NCI-H1105 treated with DMSO at 0.1 percent for 48 hours (cell line): ENCODE measurements at regions not wholly inside any gene's neighbourhood (a gene's known extent, or its start where the extent isn't known, plus 50 kb on each side); places are given as distances from the start of the nearest gene placed in this dataset.
"Not testable (repeated sequence)": the region's sequence is repeated elsewhere in the genome, so short reads cannot be mapped to it uniquely, and the experiment has no call there.

Source experiments
- DNase-seq: peaks from one replicate; lab custom pipeline; 2025; lab: John Stamatoyannopoulos, UW

DNA sequence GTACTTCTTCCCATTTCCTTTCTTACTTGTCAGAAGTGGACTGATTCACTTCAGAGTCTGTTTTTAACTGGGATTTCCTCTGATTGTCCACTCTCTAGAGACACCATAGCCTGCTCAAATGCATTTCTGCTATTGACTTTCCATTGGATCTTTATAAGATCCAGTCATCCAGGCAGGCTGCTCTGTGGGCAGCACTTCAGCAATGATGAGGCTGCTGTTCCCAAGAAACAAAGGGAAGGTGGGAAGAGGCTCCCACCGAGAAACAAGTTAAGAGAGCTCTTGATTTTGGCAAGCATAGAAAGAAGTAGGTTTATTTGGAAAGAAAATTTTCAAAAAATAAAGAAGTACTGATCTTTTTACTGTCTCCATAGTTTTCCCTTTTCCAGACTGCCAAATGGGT, 125.8 kb upstream of the STARD13 start:
- no peak for DNase-seq

GRCh38 chr13:33415822-33416221, 130.3 kb upstream of the STARD13 start:
- no peak for DNase-seq

DNA sequence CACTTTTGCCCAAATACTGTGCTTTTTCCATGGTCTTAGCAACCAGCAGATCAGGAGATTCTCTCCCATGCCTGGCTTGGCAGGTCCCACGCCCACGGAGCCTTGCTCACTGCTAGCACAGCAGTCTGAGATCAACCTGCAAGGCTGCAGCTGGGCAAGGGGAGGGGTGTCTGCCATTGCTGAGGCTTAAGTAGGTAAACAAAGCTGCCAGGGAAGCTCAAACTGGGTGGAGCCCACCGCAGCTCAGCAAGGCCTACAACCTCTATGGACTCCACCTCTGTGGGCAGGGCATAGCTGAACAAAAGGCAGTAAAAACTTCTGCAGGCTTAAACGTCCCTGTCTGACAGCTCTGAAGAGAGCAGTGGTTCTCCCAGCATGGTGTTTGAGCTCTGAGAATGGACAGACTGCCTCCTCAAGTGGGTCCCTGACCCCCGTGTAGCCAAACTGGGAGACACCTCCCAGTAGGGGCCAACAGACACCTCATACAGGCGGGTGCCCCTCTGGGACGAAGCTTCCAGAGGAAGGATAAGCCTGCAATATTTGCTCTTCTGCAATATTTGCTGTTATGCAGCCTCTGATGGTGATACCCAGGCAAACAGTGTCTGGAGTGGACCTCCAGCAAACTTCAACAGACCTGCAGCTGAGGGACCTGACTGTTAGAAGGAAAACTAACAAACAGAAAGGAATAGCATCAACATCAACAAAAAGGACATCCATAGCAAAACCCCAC, 132.8 kb upstream of the STARD13 start:
- not testable (repeated sequence) for DNase-seq

DNA sequence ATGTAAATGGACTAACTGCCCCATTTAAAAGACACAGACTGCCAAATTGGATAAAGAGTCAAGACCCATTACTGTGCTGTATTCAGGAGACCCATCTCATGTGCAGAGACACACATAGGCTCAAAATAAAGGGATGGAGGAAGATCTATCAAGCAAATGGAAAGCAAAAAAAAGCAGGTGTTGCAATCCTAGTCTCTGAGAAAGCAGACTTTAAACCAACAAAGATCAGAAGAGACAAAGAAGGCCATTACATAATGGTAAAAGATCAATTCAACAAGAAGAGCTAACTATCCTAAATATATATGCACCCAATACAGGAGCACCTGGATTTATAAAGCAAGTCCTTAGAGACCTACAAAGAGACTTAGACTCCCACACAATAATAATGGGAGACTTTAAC, 134.6 kb upstream of the STARD13 start:
- DNase-seq = not testable (repeated sequence)

GRCh38 chr13:33426131-33426530, 140.6 kb upstream of the STARD13 start:
- no peak for DNase-seq

DNA sequence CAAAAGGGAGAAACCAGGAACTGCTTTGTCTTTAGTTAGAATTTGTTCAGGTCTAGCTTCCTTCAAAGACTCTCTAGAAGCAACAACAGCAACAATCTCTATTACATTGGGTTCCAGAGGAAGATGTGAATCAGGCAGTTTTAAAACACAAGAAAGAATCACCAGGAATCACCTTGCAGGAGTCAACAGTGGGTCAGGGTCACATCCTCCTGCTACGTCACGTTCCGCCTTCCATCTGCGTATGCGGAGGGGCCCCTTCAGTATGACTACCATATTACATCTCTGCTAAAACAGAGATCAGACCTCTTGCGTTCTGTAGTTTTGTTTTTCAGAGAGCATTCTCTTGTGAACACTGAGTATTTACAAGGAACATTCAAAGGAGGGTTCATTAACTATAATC, 147.8 kb upstream of the STARD13 start:
- DNase-seq = no peak

- no peak for DNase-seq
Observed at GRCh38 chr13:33434676-33435075, 149.1 kb upstream of the STARD13 start.

GRCh38 chr13:33435207-33435606, 149.7 kb upstream of the STARD13 start:
- DNase-seq = no peak

GRCh38 chr13:33438918-33439317, 153.4 kb upstream of the STARD13 start:
- no peak for DNase-seq

DNA sequence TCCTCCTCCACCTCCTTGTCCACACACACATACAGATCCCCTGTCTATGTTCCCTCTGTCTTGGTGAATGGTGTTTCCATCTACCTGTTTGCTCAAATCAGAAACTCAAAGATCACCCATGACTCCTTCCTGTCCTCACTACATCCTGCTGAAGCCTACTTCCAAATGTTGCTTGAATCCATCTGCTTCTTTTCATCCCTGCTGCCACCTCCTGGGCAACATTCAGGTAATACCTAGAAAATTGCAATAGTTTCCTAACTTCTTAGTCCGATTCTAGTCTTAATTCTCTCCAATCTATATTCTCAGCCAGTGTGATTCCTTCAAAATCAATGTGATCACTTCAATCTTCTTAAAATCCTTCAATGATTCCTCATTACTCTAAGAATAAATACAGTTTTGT, 155.5 kb upstream of the STARD13 start:
- no peak for DNase-seq

GRCh38 chr13:33445024-33445423, 159.5 kb upstream of the STARD13 start:
- no peak for DNase-seq

- no peak for DNase-seq
Observed at GRCh38 chr13:33445476-33445875, 159.9 kb upstream of the STARD13 start.

GRCh38 chr13:33446821-33447725, 161.5 kb upstream of the STARD13 start:
- no peak for DNase-seq

DNA sequence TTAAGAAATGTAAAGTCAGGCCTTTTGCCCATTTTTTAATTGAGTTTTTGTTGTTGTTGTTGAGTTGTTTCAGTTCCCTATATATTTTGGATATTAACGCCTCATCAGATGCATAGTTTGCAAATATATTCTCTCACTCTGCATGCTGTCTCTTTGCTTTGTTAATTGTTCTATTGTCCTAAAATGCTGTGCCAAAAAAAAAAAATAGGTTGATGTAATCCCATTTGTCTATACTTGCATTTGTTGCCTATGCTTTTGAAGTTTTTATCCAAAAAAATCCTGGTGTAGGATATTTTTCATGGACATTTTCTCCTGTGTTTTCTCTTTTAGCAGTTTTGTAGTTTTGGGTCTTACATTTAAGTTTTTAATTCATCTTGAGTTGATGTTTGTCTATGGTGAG, 163.3 kb upstream of the STARD13 start:
- DNase-seq = no peak

DNA sequence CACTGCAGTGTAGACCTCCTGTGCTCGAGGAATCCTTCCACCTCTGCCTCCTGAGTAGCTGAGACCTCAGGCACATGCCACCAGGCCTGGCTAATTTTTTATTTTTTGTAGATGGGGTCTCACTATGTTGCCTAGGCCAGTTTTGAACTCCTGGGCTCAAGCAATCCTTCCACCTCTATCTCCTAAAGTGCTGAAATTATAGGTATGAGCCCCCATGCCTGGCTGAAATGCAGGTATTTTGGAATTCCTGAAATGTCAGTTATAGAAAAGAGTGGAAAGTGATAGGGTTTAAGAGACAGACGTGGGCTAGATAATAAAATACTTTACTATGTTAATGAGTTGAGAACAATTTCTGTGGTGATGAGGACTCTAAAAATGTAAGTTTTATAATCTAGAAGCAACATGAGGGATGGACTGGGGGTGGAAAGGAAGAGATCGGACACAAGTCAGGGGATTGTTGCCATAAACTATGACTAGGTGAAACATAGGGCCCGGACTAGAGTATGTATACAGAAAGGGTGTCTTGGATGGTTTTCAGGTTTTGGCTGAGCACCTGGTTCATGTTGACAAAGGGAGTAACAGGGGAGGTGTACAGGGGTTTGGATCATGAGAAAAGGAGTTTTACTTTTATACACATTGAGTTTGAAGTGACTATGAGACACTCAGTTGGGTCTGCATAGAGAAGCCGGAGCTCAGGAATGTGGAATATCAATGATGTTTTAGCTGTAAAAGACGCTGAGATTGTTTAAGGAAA, 165.6 kb upstream of the STARD13 start:
- DNase-seq = no peak

DNA sequence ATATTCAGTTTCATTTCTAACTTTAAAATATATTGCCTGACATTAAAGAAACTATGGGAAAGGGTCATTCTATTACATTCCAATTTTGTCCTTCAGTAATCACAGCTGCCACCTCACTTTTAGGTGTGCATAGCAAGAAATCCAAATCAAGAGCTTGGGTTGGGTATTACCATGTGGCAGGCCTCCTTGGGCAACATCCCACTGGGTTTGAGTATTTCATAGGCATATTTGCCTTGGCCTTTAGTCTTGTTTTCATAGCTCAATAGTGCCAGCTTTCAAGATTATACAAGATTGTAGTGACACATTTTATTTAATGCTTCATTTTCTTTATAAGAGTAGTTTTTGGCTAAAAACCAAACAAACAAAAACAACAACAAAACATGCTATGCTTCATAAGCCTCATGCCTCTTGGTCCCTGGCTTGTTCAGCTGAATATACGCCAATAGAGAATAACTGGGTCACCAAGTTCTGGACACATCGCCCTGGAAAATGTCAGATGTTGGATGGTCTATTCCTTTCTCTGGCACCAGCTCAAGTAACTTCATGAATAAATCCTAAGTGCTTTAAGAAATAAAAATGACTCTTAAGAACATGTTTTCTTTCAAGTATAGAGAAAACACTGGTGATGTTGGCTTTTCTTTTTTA, 167.4 kb upstream of the STARD13 start:
- DNase-seq = no peak

GRCh38 chr13:33453936-33454335, 168.4 kb upstream of the STARD13 start:
- no peak for DNase-seq

DNA sequence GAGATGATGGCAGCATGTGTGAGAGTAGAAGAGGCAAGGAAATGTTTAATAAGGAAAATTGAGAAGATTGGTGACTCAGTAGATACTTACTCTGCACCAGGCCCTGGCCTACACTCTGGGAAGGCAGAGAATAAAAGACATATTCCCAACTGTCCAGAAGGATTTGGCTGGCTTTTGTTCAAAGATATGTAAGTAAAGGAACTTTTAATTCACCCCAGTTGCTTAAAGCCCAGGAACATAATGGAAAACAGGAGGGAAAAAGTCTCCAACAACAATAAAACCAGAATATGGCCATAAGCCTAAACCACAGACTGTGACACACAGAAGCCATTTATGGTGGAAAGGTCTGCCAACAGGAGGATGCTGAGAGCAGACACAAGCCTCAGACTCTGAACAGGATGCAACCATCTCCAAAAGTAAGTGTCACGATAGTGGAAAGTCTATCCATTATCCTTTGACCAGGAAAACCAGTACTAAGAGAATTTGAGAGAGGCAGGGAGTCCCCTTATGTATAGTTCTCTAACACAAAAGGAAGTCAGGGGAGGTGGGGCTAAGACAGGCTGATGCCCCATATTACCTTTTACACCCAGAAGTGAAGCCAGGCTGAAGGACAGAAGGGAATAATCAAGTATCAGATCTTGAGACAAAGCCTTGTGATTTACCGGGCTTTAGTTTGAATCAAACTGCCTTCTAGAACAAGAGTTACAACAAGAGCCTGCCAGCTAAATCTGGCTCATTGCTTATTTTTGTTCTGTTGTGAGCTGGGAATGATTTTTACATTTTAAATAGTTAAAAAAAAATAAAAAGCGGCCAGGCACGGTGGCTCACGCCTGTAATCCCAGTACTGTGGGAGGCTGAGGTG, 169.5 kb upstream of the STARD13 start:
- DNase-seq = no peak

DNA sequence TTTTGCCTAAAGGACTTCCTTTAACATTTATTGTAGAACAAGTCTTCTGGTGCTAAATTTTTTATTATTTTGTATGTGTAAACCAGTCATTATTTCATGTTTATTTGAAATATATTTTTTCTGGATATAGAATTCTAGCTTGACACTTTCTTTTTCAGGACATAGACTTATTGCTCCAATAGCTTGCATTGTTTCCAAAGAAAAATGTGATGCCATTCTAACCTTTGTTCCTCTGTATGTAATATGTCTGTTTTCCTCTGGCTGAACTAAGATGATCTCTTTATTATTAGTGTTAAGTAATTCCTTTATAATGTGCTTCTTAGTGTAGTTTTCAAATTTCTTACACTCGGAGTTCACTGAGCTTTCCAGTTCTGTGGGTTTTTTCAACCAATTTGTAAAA, 174.1 kb upstream of the STARD13 start:
- DNase-seq = no peak

DNA sequence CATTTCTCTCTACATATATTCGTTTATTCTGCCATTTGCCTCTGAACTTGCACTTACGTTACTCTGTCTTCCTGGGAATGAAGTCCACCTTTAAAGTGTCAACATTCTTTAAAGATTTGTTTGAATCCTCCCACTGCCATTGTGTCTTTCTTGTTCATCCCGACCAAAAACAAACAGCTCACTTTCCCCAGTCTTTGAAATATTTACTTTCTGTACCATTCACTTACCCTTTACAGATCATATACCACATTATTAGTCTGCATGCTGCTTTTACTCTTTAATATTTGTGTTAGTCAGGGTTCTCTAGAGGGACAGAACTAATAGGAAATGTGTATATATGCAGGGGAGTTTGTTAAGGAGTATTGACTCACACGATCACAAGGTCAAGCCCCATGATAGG, 176.6 kb upstream of the STARD13 start:
- DNase-seq = no peak

GRCh38 chr13:33464345-33464744, 178.8 kb upstream of the STARD13 start:
- DNase-seq = no peak
